ENCODE measurements at regions not wholly inside any gene's neighbourhood (a gene's known extent, or its start where the extent isn't known, plus 50 kb on each side); places are given as distances from the start of the nearest gene placed in this dataset.
A peak's percentile ranks its signal among the peaks of the same experiment; 100 is the strongest.
"Not testable (repeated sequence)": the region's sequence is repeated elsewhere in the genome, so short reads cannot be mapped to it uniquely, and the experiment has no call there.

GRCh38 chr4:82301390-82301789 is 72.4 kb downstream of the HNRNPD start:
- DNase-seq; H3K4me1 ChIP-seq; H3K36me3 ChIP-seq (ENCODE audit: low read depth, missing control alignments); intact Hi-C loops (cut with DNase I; ENCODE audit: low total_unique reads); H3K4me3 ChIP-seq; H3K27ac ChIP-seq; H3K27me3 ChIP-seq; H3K9me3 ChIP-seq: not testable (repeated sequence)

- Histone ChIP-seq H3K4me1 (no peaks in the 10 kb centered on the region), H3K9me3 (no peaks in the 10 kb centered on the region), H3K27ac (no peak overlapping the region), H3K27me3 (no peaks in the 10 kb centered on the region), H3K4me3 (no peak overlapping the region), H3K36me3 (ENCODE audit: low read depth, missing control alignments) (no peaks in the 10 kb centered on the region)
- no peak for DNase-seq
- intact Hi-C loops (cut with DNase I; ENCODE audit: low total_unique reads): no loop called here
- TF ChIP-seq CTCF (IDR thresholded peaks at IDR 0.05): no peak
- TF ChIP-seq POLR2A (IDR thresholded peaks at IDR 0.05): no peak
- WGBS, 2 donors: 88 to 89% methylated on average over 2 of the region's 2 CpGs
Observed at GRCh38 chr4:82293304-82293703, 80.5 kb downstream of the HNRNPD start.

DNA sequence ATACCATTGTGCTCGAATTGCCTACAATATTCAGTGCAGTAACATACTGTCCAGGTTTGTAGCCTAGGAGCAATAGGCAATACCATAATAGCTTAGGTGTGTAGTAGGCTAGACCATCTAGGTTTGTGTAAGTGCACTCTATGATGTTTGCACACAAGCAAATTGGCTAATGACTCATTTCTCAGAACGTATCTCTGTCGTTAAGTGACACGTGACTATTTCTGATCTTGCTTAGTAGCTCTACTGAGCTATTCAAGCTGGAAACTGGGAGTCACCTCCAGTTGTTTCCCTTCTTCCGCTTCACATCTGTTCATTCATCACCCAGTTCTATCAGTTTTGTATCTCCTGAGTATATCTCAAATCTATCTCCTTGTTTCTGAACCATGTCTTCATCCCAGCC is 86.1 kb downstream of the HNRNPD start:
- intact Hi-C loops (cut with DNase I; ENCODE audit: low total_unique reads): no loop called here
- no peak overlapping the region for H3K4me3 ChIP-seq
- WGBS, 2 donors: 80 to 82% methylated on average over 5 of the region's 5 CpGs
- no peak for DNase-seq
- no peaks in the 10 kb centered on the region for H3K9me3 ChIP-seq
- TF ChIP-seq POLR2A (IDR thresholded peaks at IDR 0.05) (no peak), CTCF (IDR thresholded peaks at IDR 0.05) (no peak)
- H3K27me3 ChIP-seq: no peaks in the 10 kb centered on the region
- H3K27ac ChIP-seq: no peak overlapping the region
- H3K36me3 ChIP-seq (ENCODE audit: low read depth, missing control alignments): no peaks in the 10 kb centered on the region
- no peaks in the 10 kb centered on the region for H3K4me1 ChIP-seq

- Histone ChIP-seq H3K9me3 (no peaks in the 10 kb centered on the region), H3K27me3 (no peaks in the 10 kb centered on the region), H3K27ac (peak overlapping the region; percentile 80 to 83), H3K4me1 (no peaks in the 10 kb centered on the region), H3K36me3 (ENCODE audit: low read depth, missing control alignments) (no peaks in the 10 kb centered on the region), H3K4me3 (peak overlapping the region; percentile 49 to 58)
- TF ChIP-seq CTCF (IDR thresholded peaks at IDR 0.05): peak; percentile 13 to 99 (median 74)
- TF ChIP-seq POLR2A (IDR thresholded peaks at IDR 0.05): no peak
- WGBS, 2 donors: 2 to 10% methylated on average over 18 to 51 of the region's 61 CpGs
- peak; percentile 99 for DNase-seq
- intact Hi-C loops (cut with DNase I; ENCODE audit: low total_unique reads): no loop called here
Observed at GRCh38 chr4:82284858-82285805, 88.7 kb downstream of the HNRNPD start.

GRCh38 chr4:82284475-82284857 is 89.3 kb downstream of the HNRNPD start:
- TF ChIP-seq CTCF (IDR thresholded peaks at IDR 0.05) (no peak), POLR2A (IDR thresholded peaks at IDR 0.05) (no peak)
- WGBS, 2 donors: 1 to 3% methylated on average over 9 of the region's 9 CpGs
- H3K27me3 ChIP-seq: no peaks in the 10 kb centered on the region
- H3K27ac ChIP-seq: peak overlapping the region; percentile 80 to 83
- H3K9me3 ChIP-seq: no peaks in the 10 kb centered on the region
- peak overlapping the region; percentile 49 to 58 for H3K4me3 ChIP-seq
- intact Hi-C loops (cut with DNase I; ENCODE audit: low total_unique reads): no loop called here
- no peak for DNase-seq
- no peaks in the 10 kb centered on the region for H3K4me1 ChIP-seq
- H3K36me3 ChIP-seq (ENCODE audit: low read depth, missing control alignments): no peaks in the 10 kb centered on the region
